Activated naive CD8-positive, alpha-beta T cell treated with anti-CD3 and anti-CD28 coated beads, Interleukin-2, amount 10 ng/mL, durations not matched to agents 7 days and 5 days (primary cell): ENCODE measurements at regions not wholly inside any gene's neighbourhood (a gene's known extent, or its start where the extent isn't known, plus 50 kb on each side); places are given as distances from the start of the nearest gene placed in this dataset.

ENCODE experiments used
- ATAC-seq: fragments of 150-1000 bp; cut with Tn5 transposase; one replicate; pipeline ENCODE4 v1.10.0; 2021; ENCODE audit warnings: low read depth, moderate library complexity
- POLR2A ChIA-PET: fragments of 350-600 bp; sonication (Branson Sonifier 250); formaldehyde crosslinking; loops from one replicate; lab custom pipeline; 2021; ENCODE audit warnings: antibody characterized with exemption; lab: Charles Lee
- DNase-seq: peaks from one replicate; pipeline ENCODE4 v3.0.0; 2021
- H3K27ac Mint-ChIP-seq: one replicate; pipeline ENCODE4 v1.8.0; 2022; ENCODE audit warnings: mild to moderate bottlenecking, mixed read lengths
- H3K27me3 Mint-ChIP-seq: one replicate; pipeline ENCODE4 v1.8.0; 2022; ENCODE audit warnings: mild to moderate bottlenecking, moderate library complexity, mixed read lengths
- H3K36me3 Mint-ChIP-seq: one replicate; pipeline ENCODE4 v1.8.0; 2021; ENCODE audit warnings: mild to moderate bottlenecking, mixed read lengths
- H3K4me1 Mint-ChIP-seq: one replicate; pipeline ENCODE4 v1.8.0; 2021; ENCODE audit warnings: mixed read lengths
- H3K4me3 Mint-ChIP-seq: one replicate; pipeline ENCODE4 v1.8.0; 2022; ENCODE audit warnings: mild to moderate bottlenecking, moderate library complexity, mixed read lengths
- H3K9me3 Mint-ChIP-seq: one replicate; pipeline ENCODE4 v1.8.0; 2021; ENCODE audit warnings: mixed read lengths

GRCh38 chr2:156112323-156112722 is 220.2 kb downstream of the NR4A2 start:
- H3K9me3 Mint-ChIP-seq, result peaks cover 2% of the 10 kb centered on the region
- no peak overlapping the region for H3K27ac Mint-ChIP-seq
- no peak for DNase-seq
- POLR2A ChIA-PET, result no interaction called here
- H3K27me3 Mint-ChIP-seq, result no peaks in the 10 kb centered on the region
- ATAC-seq, result no peak
- no peak overlapping the region for H3K4me3 Mint-ChIP-seq
- no peaks in the 10 kb centered on the region for H3K4me1 Mint-ChIP-seq
- no peaks in the 10 kb centered on the region for H3K36me3 Mint-ChIP-seq

GRCh38 chr2:156110890-156111289 is 221.6 kb downstream of the NR4A2 start:
- H3K9me3 Mint-ChIP-seq, result peaks cover 2% of the 10 kb centered on the region
- no peak for DNase-seq
- H3K4me1 Mint-ChIP-seq, result no peaks in the 10 kb centered on the region
- H3K4me3 Mint-ChIP-seq, result no peak overlapping the region
- ATAC-seq, result no peak
- H3K27ac Mint-ChIP-seq, result no peak overlapping the region
- no peaks in the 10 kb centered on the region for H3K36me3 Mint-ChIP-seq
- POLR2A ChIA-PET, result no interaction called here
- no peaks in the 10 kb centered on the region for H3K27me3 Mint-ChIP-seq

GRCh38 chr2:156099382-156099781 is 233.1 kb downstream of the NR4A2 start:
- DNase-seq (no peak), ATAC-seq (no peak)
- H3K4me3 Mint-ChIP-seq, result no peak overlapping the region
- no peaks in the 10 kb centered on the region for H3K9me3 Mint-ChIP-seq
- H3K36me3 Mint-ChIP-seq, result no peaks in the 10 kb centered on the region
- no peaks in the 10 kb centered on the region for H3K27me3 Mint-ChIP-seq
- no peaks in the 10 kb centered on the region for H3K4me1 Mint-ChIP-seq
- H3K27ac Mint-ChIP-seq, result no peak overlapping the region
- POLR2A ChIA-PET, result no interaction called here

GRCh38 chr2:156098506-156098905 is 234.0 kb downstream of the NR4A2 start:
- no peaks in the 10 kb centered on the region for H3K4me1 Mint-ChIP-seq
- H3K9me3 Mint-ChIP-seq, result no peaks in the 10 kb centered on the region
- H3K27ac Mint-ChIP-seq, result no peak overlapping the region
- H3K27me3 Mint-ChIP-seq, result no peaks in the 10 kb centered on the region
- no peaks in the 10 kb centered on the region for H3K36me3 Mint-ChIP-seq
- POLR2A ChIA-PET, result no interaction called here
- no peak for DNase-seq
- no peak overlapping the region for H3K4me3 Mint-ChIP-seq
- ATAC-seq, result no peak

- POLR2A ChIA-PET, result no interaction called here
- no peaks in the 10 kb centered on the region for H3K9me3 Mint-ChIP-seq
- H3K4me3 Mint-ChIP-seq, result no peak overlapping the region
- ATAC-seq (no peak), DNase-seq (no peak)
- no peaks in the 10 kb centered on the region for H3K36me3 Mint-ChIP-seq
- no peaks in the 10 kb centered on the region for H3K4me1 Mint-ChIP-seq
- H3K27me3 Mint-ChIP-seq, result no peaks in the 10 kb centered on the region
- no peak overlapping the region for H3K27ac Mint-ChIP-seq
Measured at GRCh38 chr2:156088587-156088986, 243.9 kb downstream of the NR4A2 start.

- ATAC-seq, result no peak
Measured at GRCh38 chr2:156087875-156088274, 244.6 kb downstream of the NR4A2 start.

GRCh38 chr2:156083763-156084493 is 248.6 kb downstream of the NR4A2 start:
- no peak for DNase-seq
- H3K4me3 Mint-ChIP-seq, result no peak overlapping the region

More at GRCh38 chr2:156087875-156088274, 244.6 kb downstream of the NR4A2 start:
- no peaks in the 10 kb centered on the region for H3K36me3 Mint-ChIP-seq
- H3K27me3 Mint-ChIP-seq, result no peaks in the 10 kb centered on the region
- H3K27ac Mint-ChIP-seq, result no peak overlapping the region
- H3K9me3 Mint-ChIP-seq, result no peaks in the 10 kb centered on the region
- POLR2A ChIA-PET, result no interaction called here
- no peak overlapping the region for H3K4me3 Mint-ChIP-seq
- no peaks in the 10 kb centered on the region for H3K4me1 Mint-ChIP-seq
- DNase-seq, result no peak

GRCh38 chr2:156079845-156080244 is 252.7 kb downstream of the NR4A2 start:
- no peaks in the 10 kb centered on the region for H3K4me1 Mint-ChIP-seq
- no peak for ATAC-seq
- H3K9me3 Mint-ChIP-seq, result no peaks in the 10 kb centered on the region
- H3K36me3 Mint-ChIP-seq, result no peaks in the 10 kb centered on the region
- no peak for DNase-seq
- POLR2A ChIA-PET, result no interaction called here
- no peak overlapping the region for H3K4me3 Mint-ChIP-seq
- no peak overlapping the region for H3K27ac Mint-ChIP-seq
- H3K27me3 Mint-ChIP-seq, result no peaks in the 10 kb centered on the region

More at GRCh38 chr2:156083763-156084493, 248.6 kb downstream of the NR4A2 start:
- no peaks in the 10 kb centered on the region for H3K27me3 Mint-ChIP-seq
- no peaks in the 10 kb centered on the region for H3K9me3 Mint-ChIP-seq
- H3K4me1 Mint-ChIP-seq, result no peaks in the 10 kb centered on the region
- POLR2A ChIA-PET, result no interaction called here
- no peak overlapping the region for H3K27ac Mint-ChIP-seq
- no peaks in the 10 kb centered on the region for H3K36me3 Mint-ChIP-seq
- ATAC-seq, result no peak

GRCh38 chr2:156077041-156077742 is 255.3 kb downstream of the NR4A2 start:
- no peak for DNase-seq
- Mint-ChIP-seq H3K36me3 (no peaks in the 10 kb centered on the region), H3K9me3 (no peaks in the 10 kb centered on the region), H3K27ac (no peak overlapping the region), H3K4me3 (no peak overlapping the region), H3K4me1 (no peaks in the 10 kb centered on the region), H3K27me3 (no peaks in the 10 kb centered on the region)
- ATAC-seq, result no peak
- POLR2A ChIA-PET, result no interaction called here

- DNase-seq, result no peak
Measured at GRCh38 chr2:156065912-156066311, 266.6 kb downstream of the NR4A2 start.

GRCh38 chr2:156064540-156064939 is 268.0 kb downstream of the NR4A2 start:
- no peak overlapping the region for H3K4me3 Mint-ChIP-seq
- H3K4me1 Mint-ChIP-seq, result no peaks in the 10 kb centered on the region
- ATAC-seq (no peak), DNase-seq (no peak)
- H3K9me3 Mint-ChIP-seq, result no peaks in the 10 kb centered on the region
- H3K27me3 Mint-ChIP-seq, result no peaks in the 10 kb centered on the region
- POLR2A ChIA-PET, result no interaction called here
- no peak overlapping the region for H3K27ac Mint-ChIP-seq
- H3K36me3 Mint-ChIP-seq, result no peaks in the 10 kb centered on the region

More at GRCh38 chr2:156065912-156066311, 266.6 kb downstream of the NR4A2 start:
- Mint-ChIP-seq H3K4me3 (no peak overlapping the region), H3K36me3 (no peaks in the 10 kb centered on the region), H3K27me3 (no peaks in the 10 kb centered on the region), H3K9me3 (no peaks in the 10 kb centered on the region), H3K27ac (no peak overlapping the region), H3K4me1 (no peaks in the 10 kb centered on the region)
- POLR2A ChIA-PET, result no interaction called here
- no peak for ATAC-seq

GRCh38 chr2:156057647-156058046 is 274.9 kb downstream of the NR4A2 start:
- POLR2A ChIA-PET, result no interaction called here
- Mint-ChIP-seq H3K27ac (no peak overlapping the region), H3K9me3 (no peaks in the 10 kb centered on the region), H3K27me3 (no peaks in the 10 kb centered on the region), H3K4me3 (no peak overlapping the region), H3K36me3 (no peaks in the 10 kb centered on the region), H3K4me1 (no peaks in the 10 kb centered on the region)
- no peak for ATAC-seq
- no peak for DNase-seq

- DNase-seq (no peak), ATAC-seq (no peak)
- Mint-ChIP-seq H3K27me3 (no peaks in the 10 kb centered on the region), H3K27ac (no peak overlapping the region), H3K4me3 (no peak overlapping the region), H3K4me1 (no peaks in the 10 kb centered on the region), H3K36me3 (no peaks in the 10 kb centered on the region), H3K9me3 (no peaks in the 10 kb centered on the region)
- POLR2A ChIA-PET, result no interaction called here
Measured at GRCh38 chr2:156054983-156055382, 277.5 kb downstream of the NR4A2 start.

- no peak for ATAC-seq
- Mint-ChIP-seq H3K4me3 (no peak overlapping the region), H3K27ac (no peak overlapping the region), H3K9me3 (no peaks in the 10 kb centered on the region), H3K27me3 (no peaks in the 10 kb centered on the region), H3K4me1 (no peaks in the 10 kb centered on the region), H3K36me3 (no peaks in the 10 kb centered on the region)
- POLR2A ChIA-PET, result no interaction called here
- no peak for DNase-seq
Measured at GRCh38 chr2:156046900-156047299, 285.6 kb downstream of the NR4A2 start.
